Right atrium auricular region (tissue), 2 donors: ENCODE measurements at regions not wholly inside any gene's neighbourhood (a gene's known extent, or its start where the extent isn't known, plus 50 kb on each side); places are given as distances from the start of the nearest gene placed in this dataset.

Source experiments
- DNase-seq: peaks from one replicate; pipeline ENCODE4 v3.0.0-alpha.2; 2019; ENCODE audit warnings: low spot score
- H3K27ac ChIP-seq, 2 donors: fragments of 200-600 bp; sonication (generic); 1 replicate in 1 of 2; 2 replicates in 1 of 2; pipeline ENCODE4 v1.5.1; 2016 to 2019
- H3K27me3 ChIP-seq, 2 donors: fragments of 200-600 bp; sonication (generic); one replicate each; pipeline versions ENCODE4 v1.5.1 to v1.6.0; 2017 to 2019
- H3K36me3 ChIP-seq: fragments of 200-600 bp; sonication (generic); one replicate; pipeline ENCODE4 v1.5.1; 2016
- H3K4me1 ChIP-seq, 2 donors: fragments of 200-600 bp; sonication (generic); one replicate each; pipeline versions ENCODE4 v1.5.1 to v1.6.0; 2017 to 2019
- H3K4me3 ChIP-seq, 2 donors: fragments of 200-600 bp; sonication (generic); 1 replicate in 1 of 2; 2 replicates in 1 of 2; pipeline ENCODE4 v1.5.1; 2017 to 2019; ENCODE audit warnings: mild to moderate bottlenecking in 1 of 2, moderate library complexity in 1 of 2
- H3K9me3 ChIP-seq, 2 donors: fragments of 200-600 bp; sonication (generic); one replicate each; pipeline ENCODE4 v1.5.1; 2019
- CTCF ChIP-seq, 2 donors: fragments of 200-600 bp; sonication (generic); IDR thresholded peaks; one replicate each; pipeline ENCODE4 v1.5.1; 2019; ENCODE audit warnings: antibody characterized with exemption in 2 of 2

GRCh38 chr16:62927122-62927521 is 890.9 kb upstream of the CDH8 start:
- Histone ChIP-seq H3K4me3 (no peak overlapping the region), H3K27me3 (no peaks in the 10 kb centered on the region), H3K27ac (no peak overlapping the region), H3K4me1 (no peaks in the 10 kb centered on the region), H3K36me3 (no peaks in the 10 kb centered on the region), H3K9me3 (no peaks in the 10 kb centered on the region)
- TF ChIP-seq CTCF (IDR thresholded peaks at IDR 0.05), result no peak
- DNase-seq, result no peak

- H3K27me3 ChIP-seq, result no peaks in the 10 kb centered on the region
- H3K4me1 ChIP-seq, result no peaks in the 10 kb centered on the region
- no peak overlapping the region for H3K27ac ChIP-seq
- no peak overlapping the region for H3K4me3 ChIP-seq
- no peaks in the 10 kb centered on the region for H3K9me3 ChIP-seq
- no peak for TF ChIP-seq CTCF (IDR thresholded peaks at IDR 0.05)
- DNase-seq, result no peak
- H3K36me3 ChIP-seq, result no peaks in the 10 kb centered on the region
These were observed 890.0 kb upstream of the CDH8 start for GRCh38 chr16:62926121-62926801.

- no peak for DNase-seq
- TF ChIP-seq CTCF (IDR thresholded peaks at IDR 0.05), result no peak
- peaks cover 0 to 3% of the 10 kb centered on the region in 2 donors for H3K9me3 ChIP-seq
These were observed 885.7 kb upstream of the CDH8 start for GRCh38 chr16:62921904-62922303.

GRCh38 chr16:62913924-62914323 is 877.7 kb upstream of the CDH8 start:
- H3K9me3 ChIP-seq, result no peaks in the 10 kb centered on the region
- no peaks in the 10 kb centered on the region for H3K27me3 ChIP-seq
- TF ChIP-seq CTCF (IDR thresholded peaks at IDR 0.05), result no peak
- H3K27ac ChIP-seq, result no peak overlapping the region
- no peak overlapping the region for H3K4me3 ChIP-seq
- DNase-seq, result no peak
- no peaks in the 10 kb centered on the region for H3K36me3 ChIP-seq
- H3K4me1 ChIP-seq, result no peaks in the 10 kb centered on the region

More at GRCh38 chr16:62921904-62922303, 885.7 kb upstream of the CDH8 start:
- Histone ChIP-seq H3K4me1 (no peaks in the 10 kb centered on the region), H3K4me3 (no peak overlapping the region), H3K27ac (no peak overlapping the region), H3K27me3 (no peaks in the 10 kb centered on the region), H3K36me3 (no peaks in the 10 kb centered on the region)

GRCh38 chr16:62913333-62913732 is 877.1 kb upstream of the CDH8 start:
- no peak for DNase-seq
- H3K27ac ChIP-seq, result no peak overlapping the region
- no peaks in the 10 kb centered on the region for H3K36me3 ChIP-seq
- no peaks in the 10 kb centered on the region for H3K4me1 ChIP-seq
- H3K9me3 ChIP-seq, result no peaks in the 10 kb centered on the region
- no peak overlapping the region for H3K4me3 ChIP-seq
- H3K27me3 ChIP-seq, result no peaks in the 10 kb centered on the region
- no peak for TF ChIP-seq CTCF (IDR thresholded peaks at IDR 0.05)

- no peak for DNase-seq
- no peaks in the 10 kb centered on the region for H3K9me3 ChIP-seq
- H3K27ac ChIP-seq, result no peak overlapping the region
- H3K4me1 ChIP-seq, result no peaks in the 10 kb centered on the region
- no peaks in the 10 kb centered on the region for H3K27me3 ChIP-seq
- no peak for TF ChIP-seq CTCF (IDR thresholded peaks at IDR 0.05)
- H3K36me3 ChIP-seq, result no peaks in the 10 kb centered on the region
- no peak overlapping the region for H3K4me3 ChIP-seq
These were observed 873.4 kb upstream of the CDH8 start for GRCh38 chr16:62909597-62909996.
